Esophagus mucosa (tissue), 1 donor: ENCODE measurements at regions not wholly inside any gene's neighbourhood (a gene's known extent, or its start where the extent isn't known, plus 50 kb on each side); places are given as distances from the start of the nearest gene placed in this dataset.
A peak's percentile ranks its signal among the peaks of the same experiment; 100 is the strongest.

Experiments used
- ATAC-seq: fragments of 200-7000 bp; cut with Tn5 transposase; one replicate; pipeline ENCODE4 v1.9.1; 2020
- donor health status: DM: yes; HTN: yes; CAD: no.

DNA sequence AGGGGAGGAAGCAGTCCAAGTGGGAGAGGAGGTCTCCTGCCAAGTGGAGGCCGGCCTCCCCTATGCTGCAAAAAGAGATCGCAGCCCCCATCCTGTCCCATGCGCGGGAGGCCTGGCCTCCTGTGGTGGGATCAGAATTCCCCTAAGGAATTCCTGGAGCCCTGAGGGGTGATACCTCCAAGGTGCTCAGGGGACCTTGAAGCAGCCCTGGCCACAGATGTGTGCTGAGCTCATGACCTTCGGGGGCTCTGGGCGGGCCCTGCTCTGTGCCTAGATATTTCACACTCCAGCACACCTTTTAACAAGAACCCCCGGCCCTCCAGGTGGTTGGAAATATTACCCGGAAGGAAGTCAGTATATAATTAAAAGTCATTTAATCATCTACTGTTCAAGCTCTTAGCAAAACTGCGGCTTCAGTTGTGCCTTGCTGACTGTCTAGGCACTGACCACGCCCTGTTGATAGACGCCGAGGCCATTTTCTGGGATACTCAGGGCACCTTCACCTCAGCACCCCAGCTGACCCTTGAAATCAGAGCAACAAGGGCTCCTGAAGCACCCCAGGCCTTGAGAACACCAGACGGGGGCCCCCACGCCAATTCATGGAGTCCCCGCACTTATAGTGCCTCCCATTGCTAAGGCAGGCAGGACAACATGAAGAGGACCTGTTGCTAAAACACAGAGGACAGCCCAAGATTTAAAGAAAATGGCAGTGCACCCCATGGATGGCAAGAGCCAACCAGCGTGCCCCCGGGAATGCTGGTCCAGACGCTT lies 119.1 kb downstream of the NDUFA10 start:
- no peak for ATAC-seq

DNA sequence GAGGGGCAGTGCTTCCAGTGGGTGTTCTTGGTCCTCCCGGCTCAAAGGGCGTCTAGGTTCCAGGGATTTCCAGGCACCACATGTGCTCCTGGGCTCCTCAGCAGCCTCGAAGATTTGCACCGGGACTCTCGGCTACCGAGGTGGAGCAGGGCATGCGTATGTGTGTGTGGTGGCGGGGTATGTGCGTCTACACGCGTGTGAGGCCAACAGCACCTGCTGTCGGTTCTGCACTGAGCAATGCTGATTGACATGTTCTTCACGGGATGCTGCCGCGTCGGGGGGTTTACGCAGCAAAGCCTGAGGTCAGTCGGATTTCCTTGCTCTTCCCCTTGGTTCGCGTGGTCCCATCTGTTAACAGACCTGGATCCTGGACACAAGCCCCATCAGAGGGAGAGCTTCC lies 119.8 kb downstream of the NDUFA10 start:
- ATAC-seq = no peak

DNA sequence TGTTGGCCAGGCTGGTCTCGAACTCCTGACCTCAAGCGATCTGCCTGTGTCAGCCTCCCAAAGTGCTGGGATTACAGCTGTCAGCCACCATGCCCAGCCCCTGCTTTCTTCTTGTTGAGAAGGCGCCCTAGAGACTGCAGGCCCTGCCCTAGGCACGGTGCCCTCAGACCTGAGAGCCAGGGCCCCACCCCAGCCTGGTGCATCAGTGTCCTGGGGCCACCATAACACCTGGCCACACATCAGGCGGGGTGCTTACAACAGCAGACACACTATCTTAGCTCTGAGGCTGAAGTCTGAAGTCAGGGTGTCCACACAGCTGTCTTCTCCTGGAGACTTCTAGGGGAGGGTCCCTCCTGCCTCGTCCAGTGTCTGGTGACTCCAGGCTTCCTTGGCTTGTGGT lies 120.6 kb downstream of the NDUFA10 start:
- no peak for ATAC-seq

DNA sequence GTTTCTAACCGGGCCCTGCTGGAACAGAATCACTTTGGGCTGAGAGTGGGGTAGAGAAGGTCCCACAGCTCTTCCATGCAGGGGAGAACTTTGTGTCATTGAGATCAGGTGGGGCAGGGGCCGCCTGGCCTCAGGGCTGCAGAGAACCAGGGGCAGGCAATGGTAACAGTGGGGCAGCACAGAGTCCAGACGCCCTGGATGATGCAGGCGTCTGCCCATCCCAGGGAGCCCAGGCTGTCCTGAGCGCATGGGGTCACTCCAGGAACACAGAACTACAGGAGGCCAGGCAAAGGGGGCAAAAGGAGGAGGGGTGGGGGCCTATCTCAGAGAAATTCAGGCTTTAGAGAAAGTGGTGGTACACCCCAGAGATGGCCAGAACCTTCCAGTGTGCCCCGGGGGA lies 121.3 kb downstream of the NDUFA10 start:
- ATAC-seq = no peak

DNA sequence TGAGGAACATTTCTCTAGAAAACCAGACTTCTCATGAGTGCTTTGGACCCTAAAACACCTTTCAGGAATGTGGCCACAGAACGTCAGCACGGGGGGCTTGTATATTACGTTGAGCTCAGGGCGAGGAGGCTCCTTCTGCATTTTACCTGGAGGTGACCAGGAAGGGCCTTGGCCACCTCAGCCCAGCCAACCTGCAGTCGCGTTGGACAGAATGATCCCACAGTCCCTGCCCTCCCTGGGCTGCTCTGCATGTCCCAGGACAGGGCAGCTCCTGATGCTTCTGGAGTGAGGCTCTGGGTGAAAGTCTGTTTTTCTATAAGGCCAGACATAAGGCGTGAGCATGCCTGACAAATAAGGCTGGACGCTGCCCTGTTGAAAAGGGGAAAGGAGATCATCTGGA lies 121.9 kb downstream of the NDUFA10 start:
- no peak for ATAC-seq

DNA sequence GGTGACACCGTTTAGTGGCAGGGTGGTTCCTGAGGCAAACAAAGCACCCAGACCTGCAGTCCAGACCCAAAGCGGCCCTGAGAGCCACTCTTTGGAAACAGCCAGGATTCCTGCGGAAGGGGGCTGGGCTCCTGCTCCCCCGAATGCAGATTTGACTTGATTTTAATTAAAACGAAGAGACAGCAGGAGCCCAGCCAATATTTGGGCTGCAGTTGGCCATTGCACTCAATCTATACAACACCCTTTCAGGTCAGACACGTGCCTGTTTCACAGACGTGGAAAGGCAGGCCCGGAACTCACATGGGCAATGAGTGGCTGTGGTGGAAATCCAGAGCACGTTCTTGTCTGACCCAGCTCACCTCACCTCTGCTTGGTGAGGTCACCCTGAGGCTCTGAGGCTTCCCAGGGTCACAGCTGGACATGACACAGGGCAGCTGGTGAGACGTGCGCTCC lies 122.4 kb downstream of the NDUFA10 start:
- ATAC-seq = no peak

DNA sequence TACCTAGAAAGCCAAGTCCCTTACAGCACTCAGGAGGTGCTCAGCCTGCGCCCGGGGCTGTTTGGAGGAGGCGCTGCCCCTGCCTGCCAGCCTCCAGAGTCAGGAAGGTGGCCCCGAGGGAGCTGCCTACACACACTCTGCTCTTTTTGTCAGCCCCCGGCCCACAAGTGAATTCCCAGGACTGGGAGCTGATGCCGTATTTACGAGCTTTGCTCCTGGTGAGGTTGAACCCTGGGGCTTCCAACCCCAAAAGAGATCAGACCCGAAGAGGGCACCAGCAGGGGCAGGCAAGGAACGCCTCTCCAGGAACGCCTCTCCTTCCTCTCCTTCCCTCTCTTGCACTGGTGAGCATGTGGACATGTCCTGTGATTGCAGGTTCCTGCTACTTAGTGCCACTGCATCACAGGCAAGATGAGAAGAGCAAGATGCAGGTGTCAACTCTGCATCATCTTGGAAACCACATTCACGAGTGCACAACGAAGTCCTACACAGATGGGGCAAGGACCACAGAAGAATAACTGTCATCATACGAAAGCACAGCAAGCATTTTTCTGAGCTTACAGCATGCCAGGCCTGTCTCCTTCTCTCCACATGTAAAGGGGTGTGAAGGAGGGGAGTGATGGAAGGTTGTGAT lies 126.7 kb downstream of the NDUFA10 start:
- ATAC-seq = no peak

DNA sequence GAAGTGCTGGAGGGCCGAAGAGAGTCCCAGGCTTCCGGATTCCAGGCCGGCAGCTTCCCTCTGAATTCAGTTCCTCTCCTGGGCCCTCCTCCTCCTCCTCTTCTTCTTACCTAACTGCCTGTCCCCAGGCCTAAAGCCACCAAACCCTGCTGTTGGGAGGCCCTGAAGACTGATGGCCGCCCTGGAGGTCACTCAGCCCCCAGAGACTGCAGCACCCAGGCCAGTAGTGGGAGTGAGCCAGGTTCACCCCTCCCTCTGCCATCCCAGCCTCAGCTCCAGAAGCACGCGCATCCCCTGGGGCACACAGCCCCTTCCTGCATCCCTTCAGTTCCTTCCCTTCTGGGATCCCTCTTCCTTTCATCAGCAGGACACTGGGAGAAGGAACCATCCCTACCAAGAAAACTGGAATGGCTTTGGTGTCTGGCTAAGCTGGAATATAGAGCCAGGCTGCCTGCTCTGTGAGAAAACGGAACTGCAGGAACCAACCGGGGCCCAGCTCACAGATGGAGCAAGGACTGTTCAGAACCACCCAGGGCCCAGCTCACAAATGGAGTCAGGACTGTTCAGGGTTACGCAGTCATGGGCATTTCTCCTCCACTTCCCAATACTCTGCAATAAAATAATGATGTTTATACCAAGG lies 127.4 kb downstream of the NDUFA10 start:
- ATAC-seq = no peak

DNA sequence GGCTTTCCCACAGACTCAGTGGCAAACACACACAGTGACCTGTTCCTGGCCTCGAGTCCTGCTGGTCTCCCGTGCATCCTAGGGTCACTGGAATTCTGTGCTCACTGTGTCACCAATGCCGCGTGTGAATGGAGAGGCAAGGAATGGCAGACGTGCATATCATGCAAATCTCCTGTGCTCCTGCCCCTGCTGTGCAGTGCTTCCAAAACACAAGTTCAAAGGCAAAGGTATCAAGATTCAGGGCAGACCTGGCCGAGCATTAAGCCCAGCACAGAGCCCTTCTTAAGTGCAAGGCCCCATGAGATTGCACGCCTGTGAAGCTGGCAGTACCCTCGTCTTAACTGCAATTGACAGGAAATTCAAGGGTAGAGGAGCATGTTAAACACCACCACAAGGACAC lies 129.1 kb downstream of the NDUFA10 start:
- no peak for ATAC-seq

DNA sequence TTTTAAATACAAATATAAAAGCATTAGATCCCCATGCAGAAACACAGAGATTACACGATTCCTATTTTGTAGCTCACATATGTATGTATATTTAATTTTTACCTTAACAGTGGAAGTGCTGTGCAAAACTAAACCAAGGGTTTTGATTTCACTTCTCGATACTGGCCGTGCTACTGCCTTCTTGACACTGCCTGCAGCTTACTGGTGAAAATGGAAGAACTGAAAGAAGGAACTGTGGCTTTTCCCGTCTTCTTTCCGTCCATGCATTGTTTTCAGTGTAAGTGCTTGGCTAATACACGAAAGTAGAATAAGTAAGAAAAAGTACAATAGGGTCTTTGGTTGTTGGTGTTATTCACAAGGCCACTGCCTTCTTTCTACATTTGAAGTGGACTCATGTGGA lies 129.5 kb downstream of the NDUFA10 start:
- ATAC-seq = no peak

DNA sequence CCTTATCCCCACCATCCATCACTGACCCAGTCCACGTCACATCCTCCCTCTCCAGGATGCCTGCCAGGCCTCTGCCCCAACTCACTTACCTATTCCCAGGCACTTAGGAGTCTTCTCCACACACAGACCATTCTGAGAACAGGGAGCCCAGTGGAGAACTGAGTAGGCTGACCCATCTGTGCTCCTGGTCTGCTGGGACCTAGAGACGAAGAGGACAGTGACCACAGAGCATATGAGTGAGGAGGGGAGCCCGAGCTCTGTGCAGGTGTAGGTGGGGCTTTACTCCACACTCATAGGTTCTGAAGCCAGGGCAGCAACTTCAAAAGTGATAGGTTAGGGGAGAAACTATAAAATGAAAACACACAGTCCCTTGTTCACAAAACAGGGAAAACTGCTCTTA lies 130.0 kb downstream of the NDUFA10 start:
- no peak for ATAC-seq

DNA sequence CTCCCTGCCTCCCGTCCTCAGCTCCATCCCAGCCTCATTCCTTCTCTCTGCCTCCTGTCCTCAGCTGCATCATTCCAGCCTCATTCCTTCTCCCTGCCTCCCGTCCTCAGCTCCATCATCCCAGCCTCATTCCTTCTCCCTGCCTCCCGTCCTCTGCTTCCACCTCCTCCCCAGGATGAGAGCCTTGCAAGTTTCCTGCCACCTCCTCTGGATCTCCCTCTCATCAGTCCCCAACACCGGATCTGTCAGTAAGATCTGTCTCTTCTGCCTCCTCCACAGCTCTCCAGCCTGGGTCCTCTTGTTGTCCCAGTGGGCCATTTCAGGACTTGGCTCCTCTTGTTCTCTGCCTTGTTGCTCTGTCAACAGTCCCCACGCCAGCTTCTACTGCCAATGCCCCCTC lies 130.9 kb downstream of the NDUFA10 start:
- no peak for ATAC-seq

DNA sequence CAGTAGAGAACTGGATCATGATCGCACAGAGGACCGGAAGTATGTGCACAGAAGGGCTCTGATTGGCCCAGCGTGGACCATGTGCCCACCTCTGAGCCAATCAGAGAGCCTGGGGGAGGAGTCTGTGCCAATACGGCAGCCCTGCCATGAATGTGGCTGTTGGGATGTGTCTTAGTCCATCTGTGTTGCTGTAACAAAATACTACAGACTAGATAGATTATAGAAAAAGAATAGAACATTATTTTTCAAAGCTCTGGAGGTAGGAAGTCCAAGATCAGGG lies 132.0 kb downstream of the NDUFA10 start:
- no peak for ATAC-seq

DNA sequence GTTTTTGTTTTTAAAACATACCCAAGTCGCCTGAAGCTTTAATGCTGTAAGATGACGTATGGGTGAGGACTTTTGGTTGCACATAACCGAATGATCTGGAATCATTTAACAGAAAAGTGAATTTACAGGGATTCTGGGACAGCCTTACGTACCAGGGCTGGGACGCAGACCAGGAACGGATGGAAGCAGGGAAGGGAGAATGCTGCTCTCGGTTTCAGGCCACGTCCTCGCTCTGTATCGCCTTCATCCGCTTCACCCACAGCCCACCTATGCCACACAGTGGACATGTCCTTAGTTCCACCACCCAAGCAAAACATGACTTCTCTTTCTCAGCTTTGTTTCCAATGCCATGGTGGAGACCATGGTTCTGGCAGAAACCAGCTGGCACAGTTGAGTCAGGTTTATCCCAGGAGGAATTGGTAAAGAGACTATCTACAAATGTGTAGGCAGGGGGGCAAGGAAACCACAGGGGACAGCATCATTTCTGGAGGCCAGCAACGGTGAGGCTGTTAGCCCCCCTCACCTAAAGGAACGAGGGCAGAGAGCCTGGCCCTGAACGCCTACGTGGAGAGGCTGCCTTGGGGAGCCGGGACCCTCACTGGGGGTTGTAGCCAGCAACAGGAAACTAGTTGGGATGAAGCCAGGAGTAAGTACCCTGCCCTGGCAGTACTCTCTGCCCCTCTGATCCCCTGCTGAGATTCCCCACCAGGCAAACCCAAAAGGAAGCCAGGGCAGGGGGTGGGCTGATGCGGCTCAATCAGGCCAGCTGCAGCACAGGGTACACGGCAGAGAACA lies 132.5 kb downstream of the NDUFA10 start:
- no peak for ATAC-seq

DNA sequence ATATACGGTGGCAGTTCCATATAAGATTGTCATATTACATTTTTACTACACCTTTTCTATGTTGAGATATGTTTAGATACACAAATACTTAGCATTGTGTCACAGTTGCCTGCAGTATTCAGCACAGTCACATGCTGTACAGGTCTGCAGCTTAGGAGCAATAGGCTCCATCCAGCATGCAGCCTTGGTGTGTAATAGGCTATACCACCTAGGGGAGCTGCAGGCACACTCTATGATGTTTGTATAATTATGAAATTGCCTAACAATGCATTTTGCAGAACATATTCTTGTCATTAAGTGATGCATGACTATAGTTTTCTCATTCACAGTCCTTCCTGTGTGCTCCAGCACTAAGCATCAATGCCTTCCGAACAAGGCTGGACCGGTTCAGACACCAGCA lies 133.4 kb downstream of the NDUFA10 start:
- ATAC-seq = peak; percentile 57

DNA sequence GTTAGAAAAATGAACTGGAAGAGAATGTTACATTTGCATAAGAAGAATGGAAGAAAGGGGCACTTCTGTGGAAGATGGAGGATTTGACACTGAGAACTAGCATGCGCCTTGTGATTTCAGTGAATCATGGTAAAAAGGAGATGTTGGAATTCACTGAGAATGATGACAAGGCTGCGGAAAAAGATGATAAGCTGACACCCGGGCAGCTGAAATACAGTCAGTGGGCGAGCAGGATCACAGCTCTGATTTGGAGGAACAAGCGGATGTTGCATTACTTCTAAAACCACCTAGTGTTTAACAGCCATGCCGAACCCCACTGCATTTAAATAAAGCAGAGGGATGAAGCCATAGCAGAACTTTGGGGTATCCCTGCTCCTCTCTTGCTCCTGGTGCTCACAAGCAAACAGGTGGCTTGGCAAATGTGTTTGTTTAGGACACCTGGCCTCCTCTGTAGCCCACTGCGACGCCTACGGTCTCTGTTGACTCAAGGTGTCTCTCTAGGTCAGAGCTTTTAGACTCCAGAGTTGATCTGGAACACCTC lies 134.9 kb downstream of the NDUFA10 start:
- ATAC-seq = no peak

DNA sequence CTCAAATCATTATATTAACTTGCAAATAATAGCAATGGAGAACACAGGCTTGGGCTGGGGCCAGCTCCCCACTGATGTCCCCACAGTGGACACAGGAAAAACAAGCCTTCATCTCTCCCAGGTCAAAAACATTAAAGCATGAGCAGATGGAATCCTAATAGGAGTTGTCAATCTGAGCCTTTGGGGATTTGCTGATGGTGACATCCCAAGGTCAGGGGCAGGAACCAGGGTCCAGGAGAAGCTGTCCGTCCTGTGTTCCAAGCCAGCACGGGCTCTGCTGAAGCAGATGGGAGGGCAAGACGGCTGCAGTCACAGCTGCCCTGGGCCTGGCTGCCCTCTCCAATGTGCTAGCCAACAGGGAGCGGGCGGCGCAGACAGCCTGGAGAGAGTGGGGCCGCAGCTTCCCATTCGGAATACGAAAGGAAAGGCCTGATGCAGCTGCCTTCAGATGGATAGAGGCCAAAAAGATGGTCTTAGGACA lies 135.5 kb downstream of the NDUFA10 start:
- no peak for ATAC-seq

DNA sequence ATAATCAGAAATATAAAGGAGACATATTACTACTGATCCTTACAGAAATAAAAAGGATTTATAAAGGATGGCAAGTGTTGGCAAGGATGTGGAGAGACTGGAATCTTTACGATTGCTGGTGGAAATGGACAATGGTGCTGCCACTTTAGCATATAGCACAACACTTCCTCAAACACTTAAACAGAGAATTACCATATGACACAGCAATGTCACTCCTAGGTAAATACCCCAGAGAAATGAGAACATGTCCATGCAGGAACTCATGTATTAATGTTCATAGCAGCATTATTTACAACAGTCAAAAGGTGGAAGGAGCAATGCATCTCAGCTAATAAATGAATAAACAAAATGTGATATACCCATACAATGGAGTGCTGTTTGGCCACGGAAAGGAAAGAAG lies 137.5 kb downstream of the NDUFA10 start:
- ATAC-seq = peak; percentile 78

DNA sequence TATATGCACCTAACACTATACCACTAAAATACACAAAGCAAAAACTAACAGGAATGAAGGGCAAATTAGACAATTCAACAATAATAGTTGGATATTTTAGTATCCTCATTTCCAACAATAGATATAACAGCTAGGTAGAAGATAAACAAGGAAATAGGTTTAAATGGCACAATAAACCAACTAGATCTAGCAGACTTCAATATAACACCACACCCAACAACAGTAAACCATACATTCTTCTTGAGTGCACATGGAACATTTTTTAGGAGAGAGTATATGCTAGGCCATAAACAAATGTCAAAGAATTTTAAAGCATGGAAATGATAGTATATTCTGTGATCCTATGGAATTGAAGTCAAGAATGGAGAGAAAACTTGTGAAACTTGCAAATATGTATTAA lies 138.4 kb downstream of the NDUFA10 start:
- no peak for ATAC-seq

DNA sequence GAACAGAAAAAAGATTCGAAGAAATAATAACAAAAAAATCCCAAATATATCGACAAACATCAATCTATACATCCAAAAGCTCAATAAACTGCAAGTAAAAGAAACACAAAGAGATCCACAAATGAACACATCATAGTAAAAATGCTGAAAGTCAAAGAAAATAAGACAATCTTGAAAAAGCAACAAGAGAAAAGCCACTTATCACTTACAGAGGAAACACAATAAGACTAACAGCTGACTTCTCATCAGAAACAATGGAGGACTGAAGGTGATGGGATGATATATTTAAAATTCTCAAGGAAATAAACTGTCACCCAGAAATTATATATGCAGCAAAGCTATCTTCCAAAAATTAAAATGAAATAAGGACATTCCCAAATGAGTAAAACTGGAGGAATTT lies 140.3 kb downstream of the NDUFA10 start:
- ATAC-seq = no peak

DNA sequence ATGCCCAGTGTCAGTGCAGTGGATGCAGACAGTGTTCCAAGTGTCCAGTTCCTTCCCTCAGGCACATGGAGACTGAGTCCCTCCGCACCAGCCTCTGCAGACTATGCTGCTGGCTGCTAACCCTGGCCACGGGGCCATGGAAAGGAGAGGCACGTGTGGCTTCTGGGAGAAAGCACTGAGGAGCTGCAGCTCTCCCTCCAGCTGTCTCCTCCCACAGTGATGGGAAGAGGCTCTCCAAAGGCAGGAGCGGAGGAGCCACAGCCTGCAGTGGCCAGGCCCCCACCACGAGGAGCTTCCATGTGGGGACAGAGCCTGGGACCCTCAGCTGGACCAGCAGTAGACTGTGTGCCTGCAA lies 141.1 kb downstream of the NDUFA10 start:
- no peak for ATAC-seq

DNA sequence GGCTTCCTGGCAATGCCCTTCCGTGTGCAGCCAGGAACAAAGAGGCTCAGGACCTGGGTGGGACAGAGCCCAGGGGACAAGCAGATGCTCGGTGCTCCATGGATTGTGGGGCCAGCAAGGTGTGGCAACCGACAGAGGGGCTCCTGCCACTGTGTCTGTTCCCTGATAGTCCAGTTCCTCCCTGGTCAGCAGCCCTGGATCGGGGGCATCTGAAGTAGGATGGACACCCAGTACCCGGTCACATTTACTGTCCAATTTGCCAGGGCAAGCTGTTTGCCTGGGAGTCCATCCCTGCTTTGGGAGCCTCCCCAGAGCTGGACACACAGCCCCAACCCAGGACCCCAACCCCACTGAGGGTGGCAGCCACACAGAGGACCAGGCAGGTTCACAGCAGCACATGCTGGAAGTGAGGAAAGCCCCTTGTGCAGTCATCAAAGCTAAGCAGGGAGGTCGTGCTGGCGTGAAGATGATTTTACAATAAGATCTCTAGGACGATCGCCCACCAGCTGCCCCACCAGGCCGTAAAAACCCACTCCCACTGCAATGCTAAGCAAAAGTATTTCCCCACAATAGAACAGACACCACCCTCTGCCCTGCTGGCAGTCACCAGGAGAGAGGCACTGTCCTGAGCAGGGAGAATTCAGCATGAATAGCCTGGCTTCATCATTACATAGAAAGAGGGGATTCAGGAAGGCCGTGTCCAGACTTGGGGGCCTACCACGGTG lies 141.7 kb downstream of the NDUFA10 start:
- ATAC-seq = no peak
